ENCODE measurements at regions not wholly inside any gene's neighbourhood (a gene's known extent, or its start where the extent isn't known, plus 50 kb on each side); places are given as distances from the start of the nearest gene placed in this dataset.

DNA sequence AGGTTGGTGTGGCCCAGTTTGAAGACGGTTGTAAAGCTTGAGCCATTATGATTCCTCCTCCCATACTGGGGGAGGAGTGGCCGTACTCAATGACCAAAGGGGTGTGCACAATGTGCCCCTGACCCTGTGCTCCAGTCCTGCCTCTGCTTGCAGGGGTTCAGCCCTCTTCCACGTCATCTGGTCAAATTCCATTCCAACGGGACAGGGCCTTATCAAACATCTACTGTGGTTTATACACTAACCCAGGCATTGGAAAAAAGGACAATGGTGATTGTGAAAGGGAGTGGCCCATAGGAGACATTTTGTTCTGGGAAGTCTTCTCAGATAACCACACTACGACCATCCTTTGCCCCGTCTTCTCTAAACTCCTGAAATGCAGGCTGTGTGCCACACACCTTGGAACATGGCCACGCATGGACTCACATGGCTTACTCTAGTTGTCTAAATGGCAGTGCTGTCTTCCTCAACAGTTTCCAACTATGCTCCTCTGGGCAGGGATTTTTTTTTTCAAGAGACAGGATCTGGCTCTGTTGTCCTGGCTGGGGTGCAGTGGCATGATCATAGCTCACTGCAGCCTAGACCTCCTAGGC, 103.0 kb downstream of the JCAD start:
- intact Hi-C loops (cut with micrococcal nuclease) (no loop called here), in situ Hi-C loops (cut with MboI) (no loop called here)
- CTCF ChIA-PET (ENCODE audit: low intra/inter-chr PET ratio) = no interaction called here
- no peaks in the 10 kb centered on the region for H3K9me3 ChIP-seq (replicated peaks; ENCODE audit: control insufficient read depth, insufficient read depth, low read depth, low read length)
- H3K4me1 ChIP-seq (replicated peaks in 1 of 2; ENCODE audit: control insufficient read depth in 2 of 2, insufficient read depth in 2 of 2, low read length in 2 of 2) = no peaks in the 10 kb centered on the region; a peak in 1 of 5 replicates
- DNase-seq (ENCODE audit: extremely low read depth in 1 of 4, low spot score in 3 of 4) = no peak
- no peaks in the 10 kb centered on the region for H3K9me1 ChIP-seq (ENCODE audit: control insufficient read depth, insufficient read depth, low read length)
- POLR2A ChIA-PET = no interaction called here
- ATAC-seq = no peak
- no peak for TF ChIP-seq RBM34 (IDR thresholded peaks at IDR 0.05; ENCODE audit: borderline replicate concordance, insufficient read depth, low read length)
- H4K20me1 ChIP-seq (replicated peaks; ENCODE audit: control insufficient read depth, insufficient read depth, low read length) = no peaks in the 10 kb centered on the region
- no peaks in the 10 kb centered on the region for H3K79me2 ChIP-seq (ENCODE audit: control insufficient read depth, insufficient read depth, low read length)
- no peak overlapping the region for H3K9ac ChIP-seq (ENCODE audit: insufficient read depth in 1 of 2, low read depth in 2 of 2, low read length in 2 of 2)
- FAIRE-seq = no peak
- no TSS peak for BruUV-seq (replicated peaks)
- peaks cover 13 to 48% of the 10 kb centered on the region in 2 experiments; a peak in 4 of 5 replicates for H3K27me3 ChIP-seq (ENCODE audit: control insufficient read depth in 2 of 2, insufficient read depth in 2 of 2, low read length in 2 of 2)
- no peak overlapping the region for H3K4me2 ChIP-seq (ENCODE audit: insufficient read depth, low read length)
- H3K4me3 ChIP-seq = no peak overlapping the region
- H2AFZ ChIP-seq (ENCODE audit: low read depth, low read length) = no peak overlapping the region
- H3K36me3 ChIP-seq (ENCODE audit: control insufficient read depth, insufficient read depth, low read length) = no peaks in the 10 kb centered on the region
- WGBS (ENCODE audit: insufficient coverage, low coverage, missing lambda C conversion rate) = 5% methylated on average over 7 of the region's 7 CpGs
- no peak overlapping the region for H3K27ac ChIP-seq (ENCODE audit: extremely low read depth, low read depth, low read length)

DNA sequence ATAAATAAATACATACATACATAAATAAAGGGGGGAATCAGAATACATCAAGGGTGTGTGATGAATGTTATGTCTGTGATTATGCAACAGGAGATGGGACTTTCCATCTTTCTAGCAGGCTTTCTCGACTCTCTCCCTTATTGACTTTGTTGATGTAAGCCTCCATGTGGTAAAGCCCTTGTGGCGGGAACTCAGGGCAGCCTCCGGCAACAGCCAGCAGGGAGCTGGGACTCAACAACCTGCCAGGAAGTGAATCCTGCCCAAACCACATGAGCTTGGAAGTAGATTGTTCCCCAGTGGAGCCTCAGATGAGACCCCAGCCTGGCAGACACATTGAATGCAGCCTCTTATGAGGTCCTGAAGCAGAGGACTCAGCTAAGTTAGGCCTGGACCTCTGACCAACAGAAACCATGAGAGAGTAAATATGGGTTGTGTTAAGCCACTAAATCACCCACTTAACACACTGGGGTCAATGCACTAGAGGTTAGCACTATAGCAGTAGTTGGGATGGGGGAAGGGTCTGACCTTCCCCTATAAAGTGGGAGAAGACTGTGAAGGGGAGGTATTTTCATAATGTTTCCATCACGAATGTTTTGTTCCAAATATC, 104.0 kb downstream of the JCAD start:
- CTCF ChIA-PET (ENCODE audit: low intra/inter-chr PET ratio) = no interaction called here
- 0% methylated on average over 4 of the region's 4 CpGs for WGBS (ENCODE audit: insufficient coverage, low coverage, missing lambda C conversion rate)
- no peak overlapping the region for H2AFZ ChIP-seq (ENCODE audit: low read depth, low read length)
- POLR2A ChIA-PET = no interaction called here
- in situ Hi-C loops (cut with MboI) (no loop called here), intact Hi-C loops (cut with micrococcal nuclease) (no loop called here)
- H3K27me3 ChIP-seq (ENCODE audit: control insufficient read depth in 2 of 2, insufficient read depth in 2 of 2, low read length in 2 of 2) = peaks cover 8 to 41% of the 10 kb centered on the region in 2 experiments; a peak in 4 of 5 replicates
- H3K9ac ChIP-seq (ENCODE audit: insufficient read depth in 1 of 2, low read depth in 2 of 2, low read length in 2 of 2) = no peak overlapping the region
- no peaks in the 10 kb centered on the region for H3K36me3 ChIP-seq (ENCODE audit: control insufficient read depth, insufficient read depth, low read length)
- H3K9me3 ChIP-seq (replicated peaks; ENCODE audit: control insufficient read depth, insufficient read depth, low read depth, low read length) = no peaks in the 10 kb centered on the region
- DNase-seq (ENCODE audit: extremely low read depth in 1 of 4, low spot score in 3 of 4) = no peak
- no peaks in the 10 kb centered on the region for H3K79me2 ChIP-seq (ENCODE audit: control insufficient read depth, insufficient read depth, low read length)
- H4K20me1 ChIP-seq (replicated peaks; ENCODE audit: control insufficient read depth, insufficient read depth, low read length) = no peaks in the 10 kb centered on the region
- H3K27ac ChIP-seq (ENCODE audit: extremely low read depth, low read depth, low read length) = no peak overlapping the region
- H3K4me1 ChIP-seq (replicated peaks in 1 of 2; ENCODE audit: control insufficient read depth in 2 of 2, insufficient read depth in 2 of 2, low read length in 2 of 2) = no peaks in the 10 kb centered on the region; a peak in 1 of 5 replicates
- no TSS peak for BruUV-seq (replicated peaks)
- ATAC-seq = no peak
- H3K4me3 ChIP-seq = no peak overlapping the region
- no peaks in the 10 kb centered on the region for H3K9me1 ChIP-seq (ENCODE audit: control insufficient read depth, insufficient read depth, low read length)
- TF ChIP-seq TBP (optimal IDR thresholded peaks at IDR 0.05; ENCODE audit: low read depth, low read length) = no peak
- TF ChIP-seq, protein P1, sequence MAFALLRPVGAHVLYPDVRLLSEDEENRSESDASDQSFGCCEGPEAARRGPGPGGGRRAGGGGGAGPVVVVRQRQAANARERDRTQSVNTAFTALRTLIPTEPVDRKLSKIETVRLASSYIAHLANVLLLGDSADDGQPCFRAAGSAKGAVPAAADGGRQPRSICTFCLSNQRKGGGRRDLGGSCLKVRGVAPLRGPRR (CRISPR knock-in tag; IDR thresholded peaks at IDR 0.05) = no peak
- no peak for TF ChIP-seq MCM7 (IDR thresholded peaks at IDR 0.05)
- no peak overlapping the region for H3K4me2 ChIP-seq (ENCODE audit: insufficient read depth, low read length)
- no peak for FAIRE-seq

Measured in K562 (cell line).